ENCODE measurements at regions not wholly inside any gene's neighbourhood (a gene's known extent, or its start where the extent isn't known, plus 50 kb on each side); places are given as distances from the start of the nearest gene placed in this dataset.
"Not testable (repeated sequence)": the region's sequence is repeated elsewhere in the genome, so short reads cannot be mapped to it uniquely, and the experiment has no call there.

GRCh38 chr6:160804639-160805038 lies 102.6 kb downstream of the PLG start:
- DNase-seq: no peak

- no peak for DNase-seq
Measured at GRCh38 chr6:160808263-160808662, 106.2 kb downstream of the PLG start.

GRCh38 chr6:160810238-160810637 lies 108.2 kb downstream of the PLG start:
- DNase-seq: peak; percentile 34

GRCh38 chr6:160812097-160812496 lies 110.1 kb downstream of the PLG start:
- no peak for DNase-seq

GRCh38 chr6:160818934-160819333 lies 116.9 kb downstream of the PLG start:
- DNase-seq: no peak

- DNase-seq: not testable (repeated sequence)
Measured at GRCh38 chr6:160820661-160821060, 118.6 kb downstream of the PLG start.

GRCh38 chr6:160831739-160832138 lies 129.7 kb downstream of the PLG start:
- no peak for DNase-seq

- DNase-seq: no peak
Measured at GRCh38 chr6:160832422-160832821, 130.4 kb downstream of the PLG start.

GRCh38 chr6:160837146-160837545 lies 135.1 kb downstream of the PLG start:
- no peak for DNase-seq

GRCh38 chr6:160851031-160851430 lies 140.5 kb upstream of the MAP3K4 start:
- no peak for DNase-seq

- no peak for DNase-seq
Measured at GRCh38 chr6:160853946-160854345, 137.6 kb upstream of the MAP3K4 start.

GRCh38 chr6:160858886-160859285 lies 132.7 kb upstream of the MAP3K4 start:
- DNase-seq: no peak

- DNase-seq: no peak
Measured at GRCh38 chr6:160859822-160860221, 131.7 kb upstream of the MAP3K4 start.

- DNase-seq: no peak
Measured at GRCh38 chr6:160861824-160862223, 129.7 kb upstream of the MAP3K4 start.

- no peak for DNase-seq
Measured at GRCh38 chr6:160863782-160864181, 127.8 kb upstream of the MAP3K4 start.

GRCh38 chr6:160871320-160871719 lies 120.2 kb upstream of the MAP3K4 start:
- no peak for DNase-seq

- DNase-seq: peak; percentile 13
Measured at GRCh38 chr6:160881148-160881808, 110.3 kb upstream of the MAP3K4 start.

GRCh38 chr6:160882006-160882405 lies 109.6 kb upstream of the MAP3K4 start:
- DNase-seq: no peak

GRCh38 chr6:160882791-160883279 lies 108.7 kb upstream of the MAP3K4 start:
- no peak for DNase-seq

- DNase-seq: no peak
Measured at GRCh38 chr6:160883560-160883959, 108.0 kb upstream of the MAP3K4 start.

- DNase-seq: no peak
Measured at GRCh38 chr6:160883999-160884398, 107.6 kb upstream of the MAP3K4 start.

GRCh38 chr6:160889148-160889547 lies 102.4 kb upstream of the MAP3K4 start:
- DNase-seq: not testable (repeated sequence)

- no peak for DNase-seq
Measured at GRCh38 chr6:160891690-160892089, 99.9 kb upstream of the MAP3K4 start.

GRCh38 chr6:160895562-160895961 lies 96.0 kb upstream of the MAP3K4 start:
- DNase-seq: peak; percentile 12

Measured in tongue (tissue), 1 donor.